ENCODE measurements at regions not wholly inside any gene's neighbourhood (a gene's known extent, or its start where the extent isn't known, plus 50 kb on each side); places are given as distances from the start of the nearest gene placed in this dataset.

- H3K27ac ChIP-seq (ENCODE audit: control insufficient read depth, insufficient read depth) = no peak overlapping the region
- SMC1A ChIA-PET (ENCODE audit: uncharacterized antibody, unreplicated experiment) = no interaction called here
- no peaks in the 10 kb centered on the region for H3K27me3 ChIP-seq (replicated peaks in 1 of 2; ENCODE audit: control insufficient read depth in 2 of 2, insufficient read depth in 2 of 2, low read length in 1 of 2)
- no peak overlapping the region for H3K4me2 ChIP-seq (ENCODE audit: control insufficient read depth, insufficient read depth)
- FAIRE-seq (no peak), ATAC-seq (no peak), DNase-seq (ENCODE audit: low read depth, low spot score) (no peak)
- in situ Hi-C loops (cut with MboI) = no loop called here
- H3K4me1 ChIP-seq (ENCODE audit: control insufficient read depth, insufficient read depth, low read length) = no peaks in the 10 kb centered on the region
- no peaks in the 10 kb centered on the region for H4K20me1 ChIP-seq (ENCODE audit: control insufficient read depth, insufficient read depth)
- no peak overlapping the region for H3K9ac ChIP-seq (ENCODE audit: control insufficient read depth, insufficient read depth, low read length)
- RAD21 ChIA-PET (ENCODE audit: unreplicated experiment) = no interaction called here
- no peak overlapping the region for H3K4me3 ChIP-seq
- CTCF ChIA-PET = no interaction called here
- no TSS peak for BruUV-seq (replicated peaks)
- intact Hi-C loops (cut with micrococcal nuclease; ENCODE audit: unreplicated experiment) = no loop called here
- POLR2A ChIA-PET = no interaction called here
- no peaks in the 10 kb centered on the region for H3K79me2 ChIP-seq (ENCODE audit: control insufficient read depth, insufficient read depth, low read length)
- 2% methylated on average over 2 of the region's 2 CpGs for WGBS (ENCODE audit: insufficient coverage, insufficient replicate concordance, low lambda C conversion rate, missing lambda C conversion rate)
- TF ChIP-seq TCF7 (IDR thresholded peaks at IDR 0.05; ENCODE audit: borderline replicate concordance) (no peak), WRNIP1 (IDR thresholded peaks at IDR 0.05; ENCODE audit: borderline replicate concordance, low read depth, low read length) (no peak), RBBP5 (conservative IDR thresholded peaks at IDR 0.05) (no peak), E2F8 (IDR thresholded peaks at IDR 0.05; ENCODE audit: low read depth, partially characterized antibody) (no peak), YY1 (IDR thresholded peaks at IDR 0.05; ENCODE audit: low read depth, low read length) (no peak), SP1 (IDR thresholded peaks at IDR 0.05; ENCODE audit: low read depth, low read length) (no peak), SRF (IDR thresholded peaks at IDR 0.05; ENCODE audit: low read depth in 2 of 2, low read length in 2 of 2) (no peak), RCOR1 (conservative IDR thresholded peaks at IDR 0.05; ENCODE audit: low read depth, low read length) (no peak), SMC3 (IDR thresholded peaks at IDR 0.05; ENCODE audit: borderline replicate concordance, low read length) (no peak), NR2C1 (IDR thresholded peaks at IDR 0.05) (no peak), MYC (IDR thresholded peaks at IDR 0.05; ENCODE audit: insufficient read depth, insufficient read length, insufficient replicate concordance, low read length, severe bottlenecking) (no peak)
- TF ChIP-seq, protein P1, sequence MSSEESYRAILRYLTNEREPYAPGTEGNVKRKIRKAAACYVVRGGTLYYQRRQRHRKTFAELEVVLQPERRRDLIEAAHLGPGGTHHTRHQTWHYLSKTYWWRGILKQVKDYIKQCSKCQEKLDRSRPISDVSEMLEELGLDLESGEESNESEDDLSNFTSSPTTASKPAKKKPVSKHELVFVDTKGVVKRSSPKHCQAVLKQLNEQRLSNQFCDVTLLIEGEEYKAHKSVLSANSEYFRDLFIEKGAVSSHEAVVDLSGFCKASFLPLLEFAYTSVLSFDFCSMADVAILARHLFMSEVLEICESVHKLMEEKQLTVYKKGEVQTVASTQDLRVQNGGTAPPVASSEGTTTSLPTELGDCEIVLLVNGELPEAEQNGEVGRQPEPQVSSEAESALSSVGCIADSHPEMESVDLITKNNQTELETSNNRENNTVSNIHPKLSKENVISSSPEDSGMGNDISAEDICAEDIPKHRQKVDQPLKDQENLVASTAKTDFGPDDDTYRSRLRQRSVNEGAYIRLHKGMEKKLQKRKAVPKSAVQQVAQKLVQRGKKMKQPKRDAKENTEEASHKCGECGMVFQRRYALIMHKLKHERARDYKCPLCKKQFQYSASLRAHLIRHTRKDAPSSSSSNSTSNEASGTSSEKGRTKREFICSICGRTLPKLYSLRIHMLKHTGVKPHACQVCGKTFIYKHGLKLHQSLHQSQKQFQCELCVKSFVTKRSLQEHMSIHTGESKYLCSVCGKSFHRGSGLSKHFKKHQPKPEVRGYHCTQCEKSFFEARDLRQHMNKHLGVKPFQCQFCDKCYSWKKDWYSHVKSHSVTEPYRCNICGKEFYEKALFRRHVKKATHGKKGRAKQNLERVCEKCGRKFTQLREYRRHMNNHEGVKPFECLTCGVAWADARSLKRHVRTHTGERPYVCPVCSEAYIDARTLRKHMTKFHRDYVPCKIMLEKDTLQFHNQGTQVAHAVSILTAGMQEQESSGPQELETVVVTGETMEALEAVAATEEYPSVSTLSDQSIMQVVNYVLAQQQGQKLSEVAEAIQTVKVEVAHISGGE (CRISPR knock-in tag; IDR thresholded peaks at IDR 0.05) = no peak
- H2AFZ ChIP-seq (ENCODE audit: control insufficient read depth, low read depth, low read length) = no peak overlapping the region
- no peaks in the 10 kb centered on the region for H3K9me3 ChIP-seq (replicated peaks; ENCODE audit: control insufficient read depth, insufficient read depth, low read length)
- no peaks in the 10 kb centered on the region for H3K36me3 ChIP-seq (ENCODE audit: control insufficient read depth in 2 of 2, insufficient read depth in 2 of 2, low read length in 1 of 2)
Observed at GRCh38 chr4:106607558-106607957, 239.0 kb upstream of the GIMD1 start.
